ENCODE measurements at regions not wholly inside any gene's neighbourhood (a gene's known extent, or its start where the extent isn't known, plus 50 kb on each side); places are given as distances from the start of the nearest gene placed in this dataset.
"Not testable (repeated sequence)": the region's sequence is repeated elsewhere in the genome, so short reads cannot be mapped to it uniquely, and the experiment has no call there.

GRCh38 chr6:67952121-67952520 is 683.0 kb upstream of the ADGRB3 start:
- no peak for ATAC-seq
- Histone ChIP-seq H3K4me1 (ENCODE audit: control insufficient read depth, insufficient read depth, low read length) (no peaks in the 10 kb centered on the region), H3K27me3 (ENCODE audit: control insufficient read depth, insufficient read depth, low read length) (no peaks in the 10 kb centered on the region), H3K4me3 (ENCODE audit: low read length) (no peak overlapping the region), H3K27ac (ENCODE audit: low read length) (no peak overlapping the region), H3K9me3 (ENCODE audit: control insufficient read depth, insufficient read depth, low read length) (peaks cover 8% of the 10 kb centered on the region), H3K36me3 (ENCODE audit: control insufficient read depth, insufficient read depth, low read length) (no peaks in the 10 kb centered on the region)
- no peak for TF ChIP-seq CTCF (IDR thresholded peaks at IDR 0.05)
- intact Hi-C loops (cut with micrococcal nuclease): no loop called here
- Mint-ChIP-seq H3K27ac (no peak overlapping the region), H3K9me3 (peaks cover 8 to 22% of the 10 kb centered on the region in 2 donors), H3K27me3 (ENCODE audit: low read depth in 2 of 2) (no peaks in the 10 kb centered on the region), H3K4me3 (no peak overlapping the region), H3K36me3 (peaks cover 16% of the 10 kb centered on the region), H3K4me1 (no peaks in the 10 kb centered on the region)
- 88% methylated on average over 1 of the region's 1 CpG for WGBS (ENCODE audit: insufficient coverage)
- no peak for DNase-seq

GRCh38 chr6:67947762-67948161 is 687.3 kb upstream of the ADGRB3 start:
- H3K9me3 Mint-ChIP-seq: peaks cover 21 to 32% of the 10 kb centered on the region in 2 donors
- H3K4me1 Mint-ChIP-seq; H3K36me3 ChIP-seq (ENCODE audit: control insufficient read depth, insufficient read depth, low read length); H3K27me3 ChIP-seq (ENCODE audit: control insufficient read depth, insufficient read depth, low read length); H3K4me1 ChIP-seq (ENCODE audit: control insufficient read depth, insufficient read depth, low read length); intact Hi-C loops (cut with micrococcal nuclease); H3K9me3 ChIP-seq (ENCODE audit: control insufficient read depth, insufficient read depth, low read length); H3K36me3 Mint-ChIP-seq; ATAC-seq; H3K4me3 Mint-ChIP-seq; H3K27me3 Mint-ChIP-seq (ENCODE audit: low read depth in 2 of 2); H3K4me3 ChIP-seq (ENCODE audit: low read length); H3K27ac ChIP-seq (ENCODE audit: low read length); DNase-seq; H3K27ac Mint-ChIP-seq: not testable (repeated sequence)
- WGBS (ENCODE audit: insufficient coverage): no CpG with 5 or more reads among the region's 1 CpG

GRCh38 chr6:67935976-67936477 is 699.1 kb upstream of the ADGRB3 start:
- H3K27ac Mint-ChIP-seq: no peak overlapping the region
- H3K4me1 Mint-ChIP-seq: no peaks in the 10 kb centered on the region
- H3K4me1 ChIP-seq (ENCODE audit: control insufficient read depth, insufficient read depth, low read length): no peaks in the 10 kb centered on the region
- no peaks in the 10 kb centered on the region for H3K36me3 Mint-ChIP-seq
- TF ChIP-seq CTCF (IDR thresholded peaks at IDR 0.05): no peak
- DNase-seq (no peak), ATAC-seq (no peak)
- H3K36me3 ChIP-seq (ENCODE audit: control insufficient read depth, insufficient read depth, low read length): no peaks in the 10 kb centered on the region
- H3K27ac ChIP-seq (ENCODE audit: low read length): no peak overlapping the region
- H3K27me3 ChIP-seq (ENCODE audit: control insufficient read depth, insufficient read depth, low read length): no peaks in the 10 kb centered on the region
- intact Hi-C loops (cut with micrococcal nuclease): no loop called here
- WGBS (ENCODE audit: insufficient coverage): 83% methylated on average over 2 of the region's 2 CpGs
- peaks cover 6% of the 10 kb centered on the region for H3K9me3 ChIP-seq (ENCODE audit: control insufficient read depth, insufficient read depth, low read length)
- no peak overlapping the region for H3K4me3 Mint-ChIP-seq
- H3K4me3 ChIP-seq (ENCODE audit: low read length): no peak overlapping the region
- no peaks in the 10 kb centered on the region for H3K27me3 Mint-ChIP-seq (ENCODE audit: low read depth in 2 of 2)
- H3K9me3 Mint-ChIP-seq: peaks cover 9 to 12% of the 10 kb centered on the region in 2 donors

- DNase-seq (no peak), ATAC-seq (no peak)
- 65% methylated on average over 1 of the region's 1 CpG for WGBS (ENCODE audit: insufficient coverage)
- Mint-ChIP-seq H3K4me3 (no peak overlapping the region), H3K36me3 (no peaks in the 10 kb centered on the region), H3K27me3 (ENCODE audit: low read depth in 2 of 2) (no peaks in the 10 kb centered on the region), H3K27ac (no peak overlapping the region), H3K4me1 (no peaks in the 10 kb centered on the region), H3K9me3 (peaks cover 12 to 19% of the 10 kb centered on the region in 2 donors)
- intact Hi-C loops (cut with micrococcal nuclease): no loop called here
- no peak overlapping the region for H3K27ac ChIP-seq (ENCODE audit: low read length)
- no peak overlapping the region for H3K4me3 ChIP-seq (ENCODE audit: low read length)
- no peak for TF ChIP-seq CTCF (IDR thresholded peaks at IDR 0.05)
- H3K4me1 ChIP-seq (ENCODE audit: control insufficient read depth, insufficient read depth, low read length): no peaks in the 10 kb centered on the region
- peaks cover 2% of the 10 kb centered on the region for H3K9me3 ChIP-seq (ENCODE audit: control insufficient read depth, insufficient read depth, low read length)
- no peaks in the 10 kb centered on the region for H3K27me3 ChIP-seq (ENCODE audit: control insufficient read depth, insufficient read depth, low read length)
- H3K36me3 ChIP-seq (ENCODE audit: control insufficient read depth, insufficient read depth, low read length): no peaks in the 10 kb centered on the region
These were observed 701.8 kb upstream of the ADGRB3 start for GRCh38 chr6:67933278-67933677.

- H3K36me3 ChIP-seq (ENCODE audit: control insufficient read depth, insufficient read depth, low read length); ATAC-seq; H3K4me1 Mint-ChIP-seq; H3K27me3 Mint-ChIP-seq (ENCODE audit: low read depth in 2 of 2); H3K4me3 ChIP-seq (ENCODE audit: low read length); H3K27ac Mint-ChIP-seq; intact Hi-C loops (cut with micrococcal nuclease); H3K36me3 Mint-ChIP-seq; H3K27ac ChIP-seq (ENCODE audit: low read length); H3K27me3 ChIP-seq (ENCODE audit: control insufficient read depth, insufficient read depth, low read length); H3K4me3 Mint-ChIP-seq; H3K4me1 ChIP-seq (ENCODE audit: control insufficient read depth, insufficient read depth, low read length); DNase-seq; H3K9me3 ChIP-seq (ENCODE audit: control insufficient read depth, insufficient read depth, low read length): not testable (repeated sequence)
- WGBS (ENCODE audit: insufficient coverage): no CpG with 5 or more reads among the region's 3 CpGs
- peaks cover 12 to 30% of the 10 kb centered on the region in 2 donors for H3K9me3 Mint-ChIP-seq
These were observed 712.5 kb upstream of the ADGRB3 start for GRCh38 chr6:67922588-67922987.

- H3K27me3 ChIP-seq (ENCODE audit: control insufficient read depth, insufficient read depth, low read length); H3K4me3 ChIP-seq (ENCODE audit: low read length); ATAC-seq; H3K9me3 ChIP-seq (ENCODE audit: control insufficient read depth, insufficient read depth, low read length); H3K4me1 ChIP-seq (ENCODE audit: control insufficient read depth, insufficient read depth, low read length); H3K27ac Mint-ChIP-seq; H3K27me3 Mint-ChIP-seq (ENCODE audit: low read depth in 2 of 2); intact Hi-C loops (cut with micrococcal nuclease); H3K4me1 Mint-ChIP-seq; DNase-seq; H3K36me3 Mint-ChIP-seq; H3K27ac ChIP-seq (ENCODE audit: low read length); H3K36me3 ChIP-seq (ENCODE audit: control insufficient read depth, insufficient read depth, low read length); H3K4me3 Mint-ChIP-seq: not testable (repeated sequence)
- H3K9me3 Mint-ChIP-seq: peaks cover 10 to 29% of the 10 kb centered on the region in 2 donors
- WGBS (ENCODE audit: insufficient coverage): no CpG with 5 or more reads among the region's 1 CpG
These were observed 715.0 kb upstream of the ADGRB3 start for GRCh38 chr6:67920040-67920439.
